ENCODE measurements at regions not wholly inside any gene's neighbourhood (a gene's known extent, or its start where the extent isn't known, plus 50 kb on each side); places are given as distances from the start of the nearest gene placed in this dataset.
"Not testable (repeated sequence)": the region's sequence is repeated elsewhere in the genome, so short reads cannot be mapped to it uniquely, and the experiment has no call there.

DNA sequence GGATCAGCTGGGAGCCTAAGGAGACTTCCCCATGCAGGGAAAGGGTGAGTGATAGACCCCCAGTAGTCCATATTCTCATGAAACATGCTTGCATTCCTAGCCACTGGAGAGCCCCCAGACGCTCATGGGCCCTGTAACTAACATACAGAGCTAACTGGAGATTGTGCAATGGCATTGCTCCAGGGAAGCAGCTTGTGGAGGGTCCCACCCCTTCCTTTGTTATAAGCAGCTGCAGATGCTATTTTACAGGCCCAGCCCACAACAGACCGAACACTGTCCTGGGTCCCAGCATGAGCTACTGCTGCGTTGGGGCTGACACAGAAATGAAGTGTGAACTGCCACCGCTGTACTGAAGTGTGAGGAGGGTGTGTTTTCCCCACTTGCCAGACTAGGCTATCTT is 1465.7 kb upstream of the DIAPH2 start:
- no peak for DNase-seq

DNA sequence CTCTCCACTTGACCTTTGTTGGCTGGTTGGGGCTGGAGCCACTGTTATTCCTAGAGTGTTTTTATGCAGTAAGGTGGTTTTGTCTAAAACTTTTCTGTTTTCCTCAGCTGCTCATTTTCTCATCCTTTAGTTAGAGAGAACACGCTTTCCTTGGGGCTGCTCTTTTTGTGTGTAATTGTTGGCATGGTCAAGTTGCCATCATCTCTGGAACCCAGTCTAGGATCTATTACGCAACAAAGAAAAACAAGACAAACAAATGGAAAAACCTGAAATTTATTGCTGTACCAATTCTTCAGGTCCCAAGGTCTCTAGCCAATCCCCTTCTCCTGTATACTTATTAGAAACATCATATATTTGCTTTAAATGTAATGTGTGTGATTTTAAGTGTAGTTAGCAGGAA is 1436.3 kb upstream of the DIAPH2 start:
- DNase-seq = no peak

DNA sequence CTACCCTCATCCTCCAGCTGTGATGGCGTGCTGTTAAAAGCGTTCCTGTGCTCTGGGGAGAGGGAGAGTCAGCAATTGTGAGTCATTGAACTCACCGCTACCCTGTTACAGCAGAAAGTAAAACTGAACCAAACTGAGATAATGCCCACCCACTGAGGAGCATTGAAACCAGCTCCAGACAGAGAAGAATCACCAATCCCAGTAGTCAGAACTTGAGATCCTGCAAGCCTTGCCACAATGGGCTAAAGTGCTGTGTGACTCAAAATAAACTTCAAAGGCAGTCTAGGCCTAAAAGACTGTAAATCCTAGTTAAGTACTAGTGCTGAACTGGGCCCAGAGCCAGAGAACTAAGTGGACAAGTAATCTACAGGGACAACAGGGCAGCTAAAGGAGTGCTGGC is 1394.2 kb upstream of the DIAPH2 start:
- no peak for DNase-seq

DNA sequence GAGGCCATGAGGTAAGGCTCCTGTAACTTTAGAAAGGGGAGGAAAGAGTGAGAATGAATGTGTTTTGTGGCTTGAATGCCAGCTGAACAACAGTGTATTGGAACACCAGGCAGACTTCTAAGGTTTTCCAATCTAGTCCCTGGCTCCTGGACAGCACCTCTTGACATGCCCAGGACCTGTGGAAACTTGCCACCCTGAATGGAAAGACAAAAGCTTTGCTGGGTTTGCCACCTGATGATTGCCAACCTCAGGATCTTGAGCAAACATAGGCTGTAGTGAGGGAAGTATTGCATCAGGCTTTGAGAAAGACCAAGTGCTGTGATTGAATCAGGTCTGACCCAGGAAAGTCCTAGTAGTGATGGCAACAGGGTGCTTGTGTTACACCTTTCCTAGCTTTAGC is 1393.1 kb upstream of the DIAPH2 start:
- no peak for DNase-seq

DNA sequence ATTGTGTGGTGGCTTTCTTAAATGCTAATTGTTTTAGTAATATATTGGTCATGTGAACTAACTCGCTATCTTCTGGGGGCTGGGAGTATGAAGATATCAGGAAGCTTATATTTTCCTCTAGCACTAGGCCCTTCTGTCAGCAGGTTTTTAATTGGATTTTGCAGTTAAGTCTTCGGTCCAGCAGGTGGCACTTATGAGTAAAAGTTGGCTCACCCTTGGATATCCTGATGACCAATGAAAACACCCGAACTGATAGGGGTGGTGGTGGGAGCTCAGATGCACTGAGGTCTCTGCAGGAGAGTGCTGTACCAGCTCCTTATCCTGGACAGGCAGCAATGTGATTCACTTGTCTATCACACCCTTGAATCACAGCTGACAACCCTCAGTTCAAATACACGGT is 1365.8 kb upstream of the DIAPH2 start:
- peak; percentile 9 to 18 for DNase-seq

DNA sequence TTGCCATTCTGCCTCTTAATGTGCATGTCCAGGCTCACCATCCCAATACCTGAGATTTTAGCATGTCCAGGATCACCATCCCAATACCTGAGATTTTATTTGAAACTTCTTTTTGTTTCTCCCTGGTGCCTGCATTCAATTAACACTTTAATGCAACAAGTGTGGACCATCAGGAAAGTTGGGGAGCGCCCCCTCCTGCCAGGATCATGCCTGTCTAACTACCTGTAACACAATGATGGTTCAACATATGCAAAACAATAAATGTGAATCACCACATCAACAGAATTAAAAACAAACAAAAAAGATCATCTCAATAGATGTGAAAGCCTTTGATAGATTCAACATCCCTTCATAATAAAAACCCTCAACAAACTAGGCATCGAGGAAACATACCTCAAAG is 1359.5 kb upstream of the DIAPH2 start:
- DNase-seq = no peak

DNA sequence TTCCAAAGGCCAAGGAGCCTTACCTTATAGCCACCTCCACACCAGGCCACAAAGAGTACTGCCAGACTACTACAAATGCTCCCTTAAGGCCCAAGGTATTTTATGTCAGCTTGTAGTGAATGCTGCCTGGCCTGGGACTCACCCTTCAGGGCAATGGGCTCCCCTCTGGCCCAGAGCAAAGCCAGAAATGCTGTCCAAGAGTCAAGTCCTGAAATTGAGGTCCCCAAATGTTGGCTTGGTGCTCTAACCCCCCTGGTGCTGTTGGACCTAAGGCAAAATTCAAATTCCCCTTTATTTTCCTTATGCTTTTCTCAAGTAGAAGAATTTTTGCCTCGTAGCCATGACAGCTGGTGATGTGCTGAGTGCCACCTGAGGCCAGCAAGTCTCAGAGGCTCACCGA is 1354.3 kb upstream of the DIAPH2 start:
- no peak for DNase-seq

DNA sequence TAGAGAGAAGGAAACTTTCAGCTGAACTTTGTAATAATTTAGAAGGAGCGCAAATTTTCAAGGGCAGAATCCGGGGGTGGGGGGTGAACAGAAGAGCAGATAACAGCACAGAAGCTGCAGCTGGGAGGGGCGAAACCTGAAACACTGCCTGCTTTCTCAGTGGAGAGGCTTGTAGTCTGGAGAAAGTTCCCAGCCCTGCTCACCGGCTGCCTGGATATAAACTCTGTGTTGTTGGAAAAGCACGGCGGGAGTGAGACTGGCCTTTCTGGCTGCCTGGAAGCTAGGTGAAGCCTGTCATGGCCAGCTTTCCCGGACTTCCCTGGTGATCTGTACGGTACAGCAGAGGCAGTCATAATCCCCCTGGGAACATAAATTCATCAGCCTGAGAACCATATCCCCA is 1352.1 kb upstream of the DIAPH2 start:
- DNase-seq = no peak

DNA sequence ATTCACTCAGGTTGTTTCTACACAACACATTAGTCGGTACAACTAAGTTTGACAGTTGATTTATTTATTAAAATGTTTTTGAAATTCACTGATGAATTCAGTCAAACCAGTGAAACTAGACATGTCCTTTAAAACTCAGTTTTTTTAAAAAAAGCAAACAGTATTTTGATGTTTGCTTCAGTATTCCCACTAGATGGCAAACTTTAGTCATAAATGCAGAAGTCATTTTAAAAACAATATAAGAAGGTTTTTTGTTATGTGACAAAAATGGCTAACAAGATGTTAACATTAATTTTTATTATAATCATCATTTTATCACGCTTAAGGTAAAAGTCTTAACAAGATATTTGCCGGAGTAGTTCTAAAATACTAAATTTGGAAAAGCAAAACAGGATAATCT is 1337.8 kb upstream of the DIAPH2 start:
- DNase-seq = peak in 1 of 2 experiments; percentile 0

DNA sequence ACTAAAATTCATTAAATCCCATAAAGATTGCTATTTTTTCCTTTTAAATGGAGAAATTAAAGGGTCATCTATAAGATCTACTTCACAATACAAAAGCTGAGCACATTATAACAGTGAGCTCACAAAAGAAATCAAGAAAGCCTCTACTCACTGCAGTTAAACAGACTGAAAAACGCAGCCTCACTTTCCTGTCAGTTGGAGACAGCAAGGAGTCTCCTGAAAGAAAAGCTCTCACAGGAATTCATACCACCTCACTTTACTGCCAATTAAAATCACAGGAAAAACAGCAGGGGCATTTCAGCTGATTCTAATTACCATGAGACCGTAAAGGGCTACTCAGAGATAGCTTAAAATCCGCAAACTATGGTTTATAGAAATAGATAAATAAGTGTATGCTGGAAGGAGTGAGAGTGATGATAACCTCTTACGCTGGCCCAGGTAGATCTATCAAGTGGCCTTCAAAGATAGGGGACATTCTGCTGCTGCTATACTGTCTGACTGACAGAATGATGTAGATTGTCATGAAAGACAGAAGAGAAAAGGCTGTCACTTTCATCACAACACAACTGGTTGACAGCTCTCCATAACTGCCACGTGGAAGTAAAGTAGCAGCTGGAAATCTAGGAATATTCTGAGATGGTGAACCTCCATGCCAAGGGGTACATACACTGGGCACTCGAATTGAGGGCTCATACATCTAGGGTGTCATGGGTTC is 1333.7 kb upstream of the DIAPH2 start:
- no peak for DNase-seq

DNA sequence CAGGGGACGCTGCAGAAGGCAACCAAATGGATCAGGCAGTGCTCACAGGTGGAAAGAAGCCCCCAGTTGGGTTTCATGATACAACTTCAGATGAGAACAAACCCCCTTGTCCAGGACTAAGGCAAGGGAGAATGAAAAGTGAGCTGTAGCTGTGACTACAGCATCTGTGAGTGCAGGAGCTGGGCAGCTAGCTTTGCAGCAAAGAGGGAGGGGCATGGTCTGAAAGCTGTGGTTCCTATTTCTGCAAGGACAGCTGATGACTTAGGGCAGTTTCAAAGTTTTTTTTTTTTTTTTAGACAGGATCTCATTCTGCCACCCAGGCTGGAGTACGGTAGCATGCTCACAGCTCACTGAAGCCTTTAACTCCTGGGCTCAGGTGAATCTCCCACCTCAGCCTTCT is 1317.4 kb upstream of the DIAPH2 start:
- DNase-seq = no peak

DNA sequence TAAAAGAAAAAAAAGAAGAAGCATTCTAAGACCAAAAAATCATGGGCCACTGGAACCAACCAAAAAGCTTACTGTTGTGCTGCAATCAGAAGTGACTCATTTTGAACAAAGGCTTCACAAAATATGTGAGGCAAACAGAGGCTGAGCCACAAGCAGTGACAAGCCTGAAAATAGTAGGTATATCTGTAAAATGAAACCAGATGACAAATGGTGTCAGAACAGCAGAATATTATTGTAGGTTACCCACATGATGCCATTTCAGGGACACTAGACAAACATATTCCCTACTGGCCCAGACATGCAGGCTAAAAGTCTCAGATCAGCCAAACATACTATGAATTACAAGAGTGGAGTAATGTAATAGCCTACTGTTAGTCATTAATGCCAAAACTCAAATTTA is 1301.8 kb upstream of the DIAPH2 start:
- DNase-seq = no peak

DNA sequence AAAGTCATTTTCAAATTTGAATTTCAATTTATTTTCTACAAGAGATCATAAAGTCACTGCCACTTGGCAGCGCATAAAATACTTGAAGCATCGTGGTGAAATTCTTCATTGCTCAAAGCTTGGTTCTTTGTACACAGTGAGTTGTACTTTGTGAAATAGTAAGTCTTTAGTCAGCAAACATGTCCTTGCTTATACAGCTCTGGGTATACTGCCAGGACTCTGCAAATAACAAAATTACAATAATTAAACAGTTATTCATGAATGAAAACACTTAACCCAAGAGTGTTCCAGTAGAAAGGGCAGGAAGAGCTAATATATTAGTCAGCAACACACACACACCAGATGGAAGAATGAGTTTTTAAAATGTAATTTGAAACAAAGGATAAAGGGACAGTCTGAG is 1300.9 kb upstream of the DIAPH2 start:
- no peak for DNase-seq

DNA sequence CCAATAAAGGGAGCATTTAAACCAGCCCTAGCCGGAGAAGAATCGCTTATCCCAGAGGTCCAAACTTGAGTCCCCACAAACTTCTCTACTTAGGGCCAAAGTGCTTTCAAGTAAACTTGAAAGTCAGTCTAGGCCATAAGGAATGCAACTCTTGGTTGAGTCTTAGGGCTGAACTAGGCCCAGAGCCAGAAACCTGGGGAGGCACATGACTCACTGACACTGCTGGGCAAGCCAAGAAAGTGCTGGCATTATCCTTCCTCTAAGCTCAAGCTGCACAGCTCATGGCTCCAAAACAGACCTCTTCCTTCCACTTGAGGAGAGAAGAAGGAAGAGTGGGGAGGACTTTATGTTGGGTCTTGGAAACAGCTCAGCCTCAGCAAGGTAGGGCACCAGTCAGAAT is 1257.3 kb upstream of the DIAPH2 start:
- no peak for DNase-seq

DNA sequence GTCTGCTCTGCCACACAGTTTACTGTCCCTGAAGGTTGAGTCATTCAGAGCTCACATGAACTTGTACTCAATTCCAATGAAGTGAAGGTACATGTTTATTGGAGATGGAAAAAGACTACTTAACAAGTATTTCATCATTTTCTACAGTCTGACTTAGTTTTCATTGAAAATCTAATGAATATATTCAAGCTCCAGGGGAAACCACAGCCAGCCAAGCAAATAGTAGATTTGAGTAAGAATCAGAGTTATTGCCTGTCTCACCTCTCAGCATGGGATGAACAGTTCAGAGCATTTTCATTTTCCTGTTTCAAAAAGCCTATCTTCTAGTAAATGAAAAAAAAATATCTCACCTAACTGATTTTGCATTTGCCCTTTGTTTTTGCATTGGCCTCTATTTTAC is 1249.4 kb upstream of the DIAPH2 start:
- no peak for DNase-seq

DNA sequence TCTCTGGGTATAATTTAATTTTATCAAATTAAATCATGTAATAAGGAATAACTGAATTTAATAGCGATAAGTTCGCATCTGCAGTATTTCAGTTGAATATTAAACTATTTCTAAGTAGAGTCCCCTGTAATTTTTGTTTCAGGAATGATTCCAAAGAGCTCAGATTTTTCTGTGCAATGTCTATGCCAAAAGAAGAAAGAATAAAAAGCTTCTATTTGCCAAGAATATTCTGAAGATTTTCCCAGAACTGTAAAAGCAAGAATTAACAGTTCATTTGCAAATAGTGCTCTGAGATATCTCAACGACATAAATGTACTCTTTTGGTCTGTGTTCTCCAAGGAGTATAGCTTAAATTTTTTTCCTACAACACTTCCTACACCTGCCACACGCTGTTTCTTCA is 1242.8 kb upstream of the DIAPH2 start:
- no peak for DNase-seq

DNA sequence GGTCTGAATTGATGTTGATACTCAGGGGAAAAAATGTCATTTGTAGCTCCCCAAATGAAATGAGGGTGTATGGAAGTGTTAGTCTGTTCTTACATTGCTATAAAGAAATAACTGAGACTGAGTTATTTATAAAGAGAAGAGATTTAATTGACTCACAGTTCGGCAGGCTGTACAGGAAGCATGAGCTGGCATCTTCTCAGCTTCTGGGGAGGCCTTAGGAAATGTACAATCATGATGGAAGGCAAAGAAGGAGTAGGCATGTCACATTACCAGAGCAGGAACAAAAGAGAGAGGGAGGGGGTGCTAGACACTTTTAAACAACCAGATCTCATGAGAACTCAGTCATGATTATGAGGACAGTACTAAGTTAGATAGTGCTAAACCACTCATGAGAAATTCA is 1199.9 kb upstream of the DIAPH2 start:
- DNase-seq = no peak

DNA sequence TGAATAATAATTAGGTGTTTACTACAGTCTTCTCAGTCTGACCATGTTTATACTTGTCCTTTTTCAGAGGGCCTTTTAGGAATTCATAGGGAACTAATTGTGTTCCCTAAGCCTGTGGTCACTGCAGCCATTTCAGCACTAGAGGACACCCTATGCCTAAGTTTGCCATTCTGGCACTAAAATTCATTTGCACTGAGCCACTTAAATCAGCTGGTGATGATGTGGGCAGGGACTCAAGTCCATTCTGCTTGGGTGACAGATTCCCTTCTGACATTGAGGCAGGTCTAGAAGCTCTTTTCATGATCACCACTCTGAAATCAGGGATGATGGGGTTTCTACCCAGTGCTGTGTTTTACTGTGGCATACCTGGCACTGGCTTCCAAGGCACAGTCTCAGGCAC is 1178.9 kb upstream of the DIAPH2 start:
- no peak for DNase-seq

DNA sequence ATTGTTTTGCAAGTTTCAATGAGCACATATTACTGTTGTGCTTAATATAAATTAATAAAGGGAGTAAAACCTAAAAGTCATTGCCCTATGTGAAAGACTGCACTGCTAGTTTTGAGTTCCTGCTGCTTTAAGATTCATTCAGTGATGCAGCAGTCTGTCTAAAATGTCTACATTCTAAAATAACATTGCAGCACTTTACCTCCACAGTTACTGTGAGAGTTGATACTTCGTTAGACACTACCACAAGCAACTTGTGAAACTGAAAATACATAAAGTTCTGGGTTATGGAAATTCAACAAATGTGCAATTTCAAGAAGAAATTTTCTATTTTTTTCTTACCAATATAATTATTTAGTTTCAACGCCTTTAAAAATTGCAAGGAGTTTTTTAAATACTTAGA is 1175.2 kb upstream of the DIAPH2 start:
- no peak for DNase-seq

DNA sequence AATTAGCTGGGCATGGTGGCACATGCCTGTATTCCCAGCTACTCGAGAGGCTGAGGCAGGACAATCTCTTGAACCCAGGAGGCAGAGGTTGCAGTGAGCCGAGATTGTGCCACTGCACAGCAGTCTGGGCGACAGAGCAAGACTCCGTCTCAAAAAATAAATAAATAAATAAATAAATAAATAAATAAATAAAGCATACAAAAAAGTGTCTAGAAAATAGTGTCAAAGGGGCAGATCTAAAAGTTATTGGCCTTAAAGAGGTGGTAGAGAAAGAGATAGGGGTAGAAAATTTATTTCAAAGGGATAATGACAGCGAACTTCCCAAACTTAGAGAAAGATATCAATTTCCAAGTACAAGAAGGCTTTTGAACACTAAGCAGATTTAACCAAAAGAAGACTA is 1160.6 kb upstream of the DIAPH2 start:
- DNase-seq = not testable (repeated sequence)

DNA sequence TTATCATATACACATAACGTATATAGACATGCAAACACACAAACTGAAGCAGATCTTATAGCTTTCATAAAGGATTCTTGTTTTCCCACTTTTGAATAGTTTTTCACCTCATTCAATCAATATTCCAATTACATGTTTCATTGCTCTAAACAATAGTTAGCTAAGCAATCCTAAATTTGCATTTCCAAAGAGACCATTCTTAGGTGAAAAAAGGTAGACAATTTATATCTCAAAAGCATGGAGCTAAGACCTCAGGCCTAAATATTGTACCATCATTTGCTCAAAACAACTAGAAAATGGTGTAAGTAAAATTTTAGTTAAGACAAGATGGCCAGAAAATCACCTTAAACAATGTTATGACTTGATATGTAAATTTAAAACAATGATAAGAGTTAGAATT is 1148.5 kb upstream of the DIAPH2 start:
- DNase-seq = no peak

DNA sequence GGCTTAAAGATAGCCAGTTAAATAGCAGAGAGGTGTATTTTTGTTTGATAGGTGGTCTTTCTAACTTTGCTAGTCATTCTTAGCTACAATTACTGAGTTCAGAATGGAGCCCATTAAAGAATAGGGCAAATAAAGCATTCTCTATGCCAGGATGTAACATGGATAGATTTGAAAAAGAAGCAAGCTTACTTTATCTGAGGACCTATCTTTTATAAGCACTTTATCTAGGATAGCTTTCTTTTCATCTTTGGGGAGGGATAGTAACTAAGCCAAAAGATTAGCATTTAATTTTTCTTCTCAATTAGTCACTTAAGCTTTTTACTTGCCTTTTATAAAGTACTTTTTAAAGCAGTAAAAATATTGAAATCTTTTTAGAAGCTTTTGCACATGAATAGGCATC is 1148.0 kb upstream of the DIAPH2 start:
- no peak for DNase-seq

DNA sequence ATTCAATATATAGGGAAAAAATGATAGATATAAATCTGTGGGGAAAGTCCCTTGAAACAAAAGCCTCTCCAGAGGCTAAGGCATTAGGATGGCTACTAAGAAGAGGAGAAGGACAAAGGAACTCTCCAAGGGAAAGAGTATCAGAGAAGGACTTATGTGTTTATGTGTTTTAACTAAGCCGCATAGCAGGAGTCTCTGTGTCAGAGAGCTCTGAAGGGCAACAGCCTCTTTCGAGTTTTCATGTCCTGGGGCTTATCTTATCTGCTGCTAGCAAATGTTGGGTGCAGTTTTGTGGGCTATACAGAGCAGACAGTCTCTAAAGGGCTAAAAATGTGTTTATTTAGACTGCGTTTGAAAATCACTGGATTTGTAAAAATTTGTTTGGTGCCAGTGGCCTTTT is 1145.6 kb upstream of the DIAPH2 start:
- no peak for DNase-seq

DNA sequence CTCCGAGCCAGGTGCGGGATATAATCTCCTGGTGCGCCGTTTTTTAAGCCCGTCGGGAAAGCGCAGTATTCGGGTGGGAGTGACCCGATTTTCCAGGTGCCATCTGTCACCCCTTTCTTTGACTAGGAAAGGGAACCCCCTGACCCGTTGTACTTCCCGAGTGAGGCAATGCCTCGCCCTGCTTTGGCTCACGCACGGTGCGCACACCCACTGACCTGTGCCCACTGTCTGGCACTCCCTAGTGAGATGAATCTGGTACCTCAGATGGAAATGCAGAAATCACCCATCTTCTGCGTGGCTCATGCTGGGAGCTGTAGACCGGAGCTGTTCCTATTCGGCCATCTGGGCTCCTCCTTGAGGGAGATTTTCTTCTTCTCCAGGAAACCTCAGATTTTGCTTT is 1135.1 kb upstream of the DIAPH2 start:
- not testable (repeated sequence) for DNase-seq

DNA sequence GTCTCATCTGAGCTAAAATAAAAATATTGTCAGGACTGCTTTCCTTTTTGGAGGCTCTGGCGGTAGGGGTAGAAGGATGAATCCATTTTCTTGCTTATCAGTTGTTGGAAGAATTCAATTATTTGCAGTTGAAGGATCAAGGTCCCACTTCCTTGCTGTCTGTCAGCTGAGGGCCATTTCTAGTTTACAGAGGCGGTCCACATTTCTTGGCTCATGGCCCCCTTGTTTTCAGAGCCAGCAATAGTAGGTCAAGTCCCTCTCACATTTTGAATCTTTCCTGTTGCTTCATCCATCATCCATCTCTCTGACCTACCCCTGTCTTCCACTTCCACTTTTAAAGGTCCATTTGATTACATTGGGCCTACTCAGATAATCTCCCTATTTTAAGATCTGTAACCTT is 1099.3 kb upstream of the DIAPH2 start:
- no peak for DNase-seq

DNA sequence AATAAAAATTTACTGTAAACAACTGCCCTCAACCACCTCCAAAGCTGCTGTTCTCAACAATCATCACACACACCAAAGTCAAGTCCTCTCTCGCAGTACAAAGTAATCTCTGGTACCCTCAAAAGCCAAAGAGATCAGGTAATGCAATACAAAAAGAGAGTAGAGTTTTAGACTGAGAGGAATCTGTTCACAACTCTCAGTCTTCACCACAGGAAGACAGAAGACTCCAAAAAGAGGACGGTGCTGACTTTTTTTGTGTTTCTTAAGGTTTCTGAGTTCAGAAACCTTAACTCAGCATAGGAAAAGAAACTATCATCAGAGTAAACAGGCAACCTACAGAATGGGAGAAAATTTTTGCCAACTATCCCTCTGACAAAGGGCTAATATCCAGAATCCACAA is 1072.3 kb upstream of the DIAPH2 start:
- no peak for DNase-seq

Data from AML-193 (cell line).